ENCODE measurements at regions not wholly inside any gene's neighbourhood (a gene's known extent, or its start where the extent isn't known, plus 50 kb on each side); places are given as distances from the start of the nearest gene placed in this dataset.

DNA sequence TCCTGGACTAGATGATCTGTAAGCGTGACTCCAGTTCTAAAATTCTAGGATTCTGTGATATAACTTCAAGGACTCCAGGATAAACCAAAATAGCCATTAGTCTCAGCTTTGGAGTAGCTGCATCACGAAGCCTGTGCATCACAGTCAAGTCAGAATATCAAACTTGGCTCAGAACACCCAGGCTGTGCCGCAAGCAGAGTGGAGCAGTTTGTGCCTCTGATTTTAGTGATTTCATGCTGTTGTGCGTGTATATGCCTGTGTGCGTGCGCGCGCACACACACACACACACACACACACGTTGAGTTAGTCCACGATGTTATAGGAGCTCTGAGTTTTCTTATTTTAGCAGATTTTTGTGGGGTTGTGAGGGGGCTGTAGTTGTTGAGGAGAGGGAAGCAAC lies 356.6 kb upstream of the KCNH8 start:
- no peak overlapping the region for H3K9ac ChIP-seq (ENCODE audit: control insufficient read depth, extremely low read depth, insufficient read depth, low read length)
- no peaks in the 10 kb centered on the region for H3K9me1 ChIP-seq (ENCODE audit: control insufficient read depth, extremely low read depth, insufficient read depth, low read length)
- no peak overlapping the region for H3K4me2 ChIP-seq (ENCODE audit: control insufficient read depth, extremely low read depth, insufficient read depth, low read depth, low read length)
- dilution Hi-C loops (cut with MboI; ENCODE audit: extremely low pct_ligation_motif_present, low sequenced_read_pairs) = no loop called here
- DNase-seq (ENCODE audit: low read depth, low spot score) = no peak
- no peaks in the 10 kb centered on the region for H3K27me3 ChIP-seq (ENCODE audit: control insufficient read depth, extremely low read depth, insufficient read depth, low read length)
- H3K79me2 ChIP-seq (ENCODE audit: control insufficient read depth, insufficient read depth, low read length) = no peaks in the 10 kb centered on the region
- no peak overlapping the region for H2AFZ ChIP-seq (ENCODE audit: control insufficient read depth, low read length)
- no peak for FAIRE-seq
- no peaks in the 10 kb centered on the region for H3K9me3 ChIP-seq (ENCODE audit: control insufficient read depth, low read depth, low read length)
- no peak overlapping the region for H3K4me3 ChIP-seq (ENCODE audit: control insufficient read depth in 2 of 3, extremely low read depth in 1 of 3, insufficient read depth in 2 of 3, low read depth in 1 of 3, low read length in 3 of 3)
- TF ChIP-seq EZH2 (IDR thresholded peaks at IDR 0.05; ENCODE audit: low read length) = no peak
- TF ChIP-seq, protein P1, sequence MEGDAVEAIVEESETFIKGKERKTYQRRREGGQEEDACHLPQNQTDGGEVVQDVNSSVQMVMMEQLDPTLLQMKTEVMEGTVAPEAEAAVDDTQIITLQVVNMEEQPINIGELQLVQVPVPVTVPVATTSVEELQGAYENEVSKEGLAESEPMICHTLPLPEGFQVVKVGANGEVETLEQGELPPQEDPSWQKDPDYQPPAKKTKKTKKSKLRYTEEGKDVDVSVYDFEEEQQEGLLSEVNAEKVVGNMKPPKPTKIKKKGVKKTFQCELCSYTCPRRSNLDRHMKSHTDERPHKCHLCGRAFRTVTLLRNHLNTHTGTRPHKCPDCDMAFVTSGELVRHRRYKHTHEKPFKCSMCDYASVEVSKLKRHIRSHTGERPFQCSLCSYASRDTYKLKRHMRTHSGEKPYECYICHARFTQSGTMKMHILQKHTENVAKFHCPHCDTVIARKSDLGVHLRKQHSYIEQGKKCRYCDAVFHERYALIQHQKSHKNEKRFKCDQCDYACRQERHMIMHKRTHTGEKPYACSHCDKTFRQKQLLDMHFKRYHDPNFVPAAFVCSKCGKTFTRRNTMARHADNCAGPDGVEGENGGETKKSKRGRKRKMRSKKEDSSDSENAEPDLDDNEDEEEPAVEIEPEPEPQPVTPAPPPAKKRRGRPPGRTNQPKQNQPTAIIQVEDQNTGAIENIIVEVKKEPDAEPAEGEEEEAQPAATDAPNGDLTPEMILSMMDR (optimal IDR thresholded peaks at IDR 0.05 in 1 of 3, IDR thresholded peaks at IDR 0.05 in 1 of 3, conservative IDR thresholded peaks at IDR 0.05 in 1 of 3; ENCODE audit: extremely low read depth in 1 of 3, insufficient read depth in 2 of 3, low read length in 3 of 3) = no peak
- no peaks in the 10 kb centered on the region for H3K4me1 ChIP-seq (ENCODE audit: control insufficient read depth, extremely low read depth, insufficient read depth, low read length)
- no peaks in the 10 kb centered on the region for H4K20me1 ChIP-seq (ENCODE audit: control insufficient read depth, extremely low read depth, insufficient read depth, low read length)
- H3K27ac ChIP-seq (ENCODE audit: control insufficient read depth, insufficient read depth, low read length) = no peak overlapping the region
- no peaks in the 10 kb centered on the region for H3K36me3 ChIP-seq (ENCODE audit: control insufficient read depth in 2 of 2, extremely low read depth in 1 of 2, insufficient read depth in 2 of 2, low read length in 2 of 2)

DNA sequence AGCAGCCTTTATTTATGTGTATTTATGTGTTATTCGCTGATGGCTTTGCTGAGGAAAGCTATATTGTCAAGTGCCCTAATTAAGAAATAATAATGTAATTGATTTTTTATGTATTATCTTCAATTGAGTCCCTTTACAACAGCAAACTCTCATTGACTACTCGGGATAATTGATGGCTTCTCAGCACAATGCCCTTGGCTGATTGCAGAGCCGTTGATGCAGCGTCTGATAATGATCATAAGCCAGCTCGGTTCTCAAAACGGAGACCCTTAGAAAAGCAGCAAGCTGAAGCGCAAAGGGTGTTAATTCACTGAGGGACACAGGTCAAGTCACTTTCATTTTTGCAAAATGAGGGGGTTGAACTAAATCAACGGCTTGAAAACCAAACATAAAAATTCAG lies 357.1 kb upstream of the KCNH8 start:
- H3K27ac ChIP-seq (ENCODE audit: control insufficient read depth, insufficient read depth, low read length) = no peak overlapping the region
- H2AFZ ChIP-seq (ENCODE audit: control insufficient read depth, low read length) = no peak overlapping the region
- no peak for DNase-seq (ENCODE audit: low read depth, low spot score)
- no peak overlapping the region for H3K9ac ChIP-seq (ENCODE audit: control insufficient read depth, extremely low read depth, insufficient read depth, low read length)
- H3K9me1 ChIP-seq (ENCODE audit: control insufficient read depth, extremely low read depth, insufficient read depth, low read length) = no peaks in the 10 kb centered on the region
- no peak overlapping the region for H3K4me2 ChIP-seq (ENCODE audit: control insufficient read depth, extremely low read depth, insufficient read depth, low read depth, low read length)
- dilution Hi-C loops (cut with MboI; ENCODE audit: extremely low pct_ligation_motif_present, low sequenced_read_pairs) = no loop called here
- H3K27me3 ChIP-seq (ENCODE audit: control insufficient read depth, extremely low read depth, insufficient read depth, low read length) = no peaks in the 10 kb centered on the region
- H3K4me3 ChIP-seq (ENCODE audit: control insufficient read depth in 2 of 3, extremely low read depth in 1 of 3, insufficient read depth in 2 of 3, low read depth in 1 of 3, low read length in 3 of 3) = no peak overlapping the region
- H3K9me3 ChIP-seq (ENCODE audit: control insufficient read depth, low read depth, low read length) = no peaks in the 10 kb centered on the region
- no peaks in the 10 kb centered on the region for H3K4me1 ChIP-seq (ENCODE audit: control insufficient read depth, extremely low read depth, insufficient read depth, low read length)
- FAIRE-seq = no peak
- TF ChIP-seq, protein P1 (optimal IDR thresholded peaks at IDR 0.05 in 1 of 3, IDR thresholded peaks at IDR 0.05 in 1 of 3, conservative IDR thresholded peaks at IDR 0.05 in 1 of 3; ENCODE audit: extremely low read depth in 1 of 3, insufficient read depth in 2 of 3, low read length in 3 of 3) = no peak
- no peak for TF ChIP-seq EZH2 (IDR thresholded peaks at IDR 0.05; ENCODE audit: low read length)
- H3K79me2 ChIP-seq (ENCODE audit: control insufficient read depth, insufficient read depth, low read length) = no peaks in the 10 kb centered on the region
- H3K36me3 ChIP-seq (ENCODE audit: control insufficient read depth in 2 of 2, extremely low read depth in 1 of 2, insufficient read depth in 2 of 2, low read length in 2 of 2) = no peaks in the 10 kb centered on the region
- H4K20me1 ChIP-seq (ENCODE audit: control insufficient read depth, extremely low read depth, insufficient read depth, low read length) = no peaks in the 10 kb centered on the region

Data from keratinocyte (primary cell).